GM12864 (cell line): ENCODE measurements at regions not wholly inside any gene's neighbourhood (a gene's known extent, or its start where the extent isn't known, plus 50 kb on each side); places are given as distances from the start of the nearest gene placed in this dataset.

Source experiments
- DNase-seq: peaks from one replicate; pipeline ENCODE4 v3.0.0-alpha.2; 2011; ENCODE audit warnings: low read depth
- H3K4me3 ChIP-seq: 2 replicates; pipeline ENCODE4 v1.5.1; 2011; ENCODE audit warnings: mild to moderate bottlenecking, low read depth, low read length, control low read depth
- CTCF ChIP-seq: IDR thresholded peaks from 2 replicates; pipeline ENCODE4 v1.5.1; 2011; ENCODE audit warnings: low read depth, mild to moderate bottlenecking, moderate library complexity, low read length, control low read depth, inconsistent platforms; ENCODE audit errors: missing control alignments

- H3K4me3 ChIP-seq: no peak overlapping the region
- DNase-seq: no peak
- no peak for TF ChIP-seq CTCF
These were observed 748.2 kb upstream of the ID2 start for GRCh38 chr2:7933672-7934071.

DNA sequence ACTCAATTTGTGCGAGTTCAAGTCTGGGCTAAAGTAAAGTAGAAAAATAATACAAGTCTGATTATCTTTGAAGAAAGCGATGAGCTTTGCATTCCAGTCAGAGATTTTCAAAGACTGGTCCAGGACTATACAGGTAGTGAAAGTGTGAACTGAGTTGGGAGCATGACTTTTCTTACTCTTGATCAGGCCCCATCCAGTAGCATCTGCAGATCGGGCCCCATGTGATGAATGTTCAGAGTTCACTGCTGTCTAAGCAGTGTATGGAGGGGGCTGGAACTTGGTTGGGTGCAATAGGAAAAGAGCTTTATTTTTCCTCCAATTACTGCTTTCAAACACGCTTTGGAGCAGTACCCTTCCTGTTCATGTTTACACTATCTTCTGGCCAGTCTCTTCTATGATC is 747.4 kb upstream of the ID2 start:
- no peak for TF ChIP-seq CTCF
- H3K4me3 ChIP-seq: no peak overlapping the region
- DNase-seq: no peak

DNA sequence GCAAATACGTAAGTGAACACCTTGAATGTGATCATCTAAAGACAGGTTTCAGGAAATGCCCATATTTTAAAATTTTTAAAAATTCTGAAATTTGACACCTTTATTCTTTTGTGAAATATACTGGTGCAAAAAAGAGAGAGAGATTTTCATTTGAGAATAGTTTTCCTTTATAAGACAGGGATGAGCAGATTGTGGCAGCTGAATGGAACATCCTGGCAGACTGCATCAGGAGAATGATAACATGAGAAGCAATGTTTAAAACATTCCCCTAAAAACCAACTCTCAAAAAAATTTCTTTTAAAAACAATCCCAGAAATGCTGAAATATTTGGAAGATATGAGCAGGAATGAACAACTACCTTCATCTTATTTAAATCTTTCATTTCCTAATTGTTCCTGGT is 744.8 kb upstream of the ID2 start:
- no peak for TF ChIP-seq CTCF
- no peak overlapping the region for H3K4me3 ChIP-seq
- DNase-seq: no peak

- TF ChIP-seq CTCF: no peak
- no peak for DNase-seq
- no peak overlapping the region for H3K4me3 ChIP-seq
These were observed 741.1 kb upstream of the ID2 start for GRCh38 chr2:7940723-7941122.

GRCh38 chr2:7943446-7943845 is 738.4 kb upstream of the ID2 start:
- no peak for DNase-seq
- H3K4me3 ChIP-seq: no peak overlapping the region
- no peak for TF ChIP-seq CTCF

DNA sequence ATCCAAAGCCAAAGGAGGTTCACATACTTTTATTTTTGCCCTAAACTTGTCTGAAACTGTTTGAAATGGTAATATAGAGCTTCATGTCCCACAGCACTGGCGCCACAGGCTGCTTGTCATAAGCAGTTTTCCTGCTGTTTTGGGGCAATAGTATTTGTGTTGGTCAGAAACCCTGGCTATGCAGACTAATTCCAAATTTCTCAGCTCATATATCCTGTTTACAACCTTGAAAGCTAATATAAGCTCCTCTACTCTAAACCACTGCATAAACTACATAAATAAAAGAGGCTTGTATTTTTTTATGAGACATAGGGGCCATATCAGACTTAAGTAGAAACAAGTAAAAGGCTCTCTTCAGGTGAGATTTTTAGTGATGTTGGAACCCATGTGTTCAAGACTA is 736.8 kb upstream of the ID2 start:
- no peak for DNase-seq
- H3K4me3 ChIP-seq: no peak overlapping the region
- no peak for TF ChIP-seq CTCF

DNA sequence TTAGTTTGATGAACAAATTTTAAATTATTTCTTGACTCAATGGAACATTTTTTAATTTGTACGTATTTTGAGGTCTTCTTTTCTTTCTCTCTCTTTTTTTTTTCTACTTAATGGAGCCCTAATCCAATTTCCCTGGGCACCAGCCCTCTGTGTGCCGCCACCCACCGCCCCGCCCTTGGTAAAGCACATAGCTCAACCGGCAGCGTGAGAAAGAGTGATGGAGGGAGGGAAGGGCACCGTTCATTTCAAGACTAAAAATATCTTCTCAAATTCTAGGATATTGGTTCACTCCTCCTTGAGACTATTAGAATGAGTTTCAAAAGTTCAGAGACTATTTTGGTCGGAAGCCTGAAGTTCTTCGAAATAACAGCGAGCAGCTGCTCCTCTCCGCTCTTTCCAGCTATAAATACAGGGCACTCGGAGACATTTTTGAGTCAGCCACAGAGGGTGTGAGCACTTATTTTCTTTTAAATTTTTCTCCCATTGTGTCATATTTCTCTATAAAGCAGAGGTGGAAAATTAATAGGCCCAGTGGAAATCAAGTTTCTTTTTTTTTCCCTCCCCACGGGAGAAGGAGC is 731.7 kb upstream of the ID2 start:
- H3K4me3 ChIP-seq: no peak overlapping the region
- no peak for TF ChIP-seq CTCF
- no peak for DNase-seq
